HG02623 (cell line): ENCODE measurements at regions not wholly inside any gene's neighbourhood (a gene's known extent, or its start where the extent isn't known, plus 50 kb on each side); places are given as distances from the start of the nearest gene placed in this dataset.

ENCODE experiments used
- ATAC-seq: cut with Tn5 transposase; IDR thresholded peaks from one replicate; pipeline ENCODE4 v1.9.1; 2021; ENCODE audit warnings: moderate library complexity; ENCODE audit not compliant: unreplicated experiment

GRCh38 chr10:64463406-64463805 is 942.2 kb downstream of the REEP3 start:
- ATAC-seq, result no peak

GRCh38 chr10:64465653-64466052 is 944.5 kb downstream of the REEP3 start:
- ATAC-seq, result no peak

- no peak for ATAC-seq
These were observed 947.0 kb downstream of the REEP3 start for GRCh38 chr10:64468219-64468618.

- no peak for ATAC-seq
These were observed 955.3 kb downstream of the REEP3 start for GRCh38 chr10:64476506-64476905.

- ATAC-seq, result no peak
These were observed 956.6 kb downstream of the REEP3 start for GRCh38 chr10:64477791-64478190.

GRCh38 chr10:64484811-64485330 is 963.7 kb downstream of the REEP3 start:
- no peak for ATAC-seq

- ATAC-seq, result no peak
These were observed 964.9 kb downstream of the REEP3 start for GRCh38 chr10:64486149-64486548.

GRCh38 chr10:64486901-64487300 is 965.7 kb downstream of the REEP3 start:
- ATAC-seq, result no peak

GRCh38 chr10:64494901-64495300 is 973.7 kb downstream of the REEP3 start:
- no peak for ATAC-seq

- no peak for ATAC-seq
These were observed 976.1 kb downstream of the REEP3 start for GRCh38 chr10:64497306-64497705.

GRCh38 chr10:64501807-64502206 is 980.6 kb downstream of the REEP3 start:
- no peak for ATAC-seq

- ATAC-seq, result no peak
These were observed 981.7 kb downstream of the REEP3 start for GRCh38 chr10:64502936-64503335.

GRCh38 chr10:64503429-64503828 is 982.2 kb downstream of the REEP3 start:
- ATAC-seq, result no peak

- no peak for ATAC-seq
These were observed 984.3 kb downstream of the REEP3 start for GRCh38 chr10:64505501-64505900.

GRCh38 chr10:64506963-64507362 is 985.8 kb downstream of the REEP3 start:
- no peak for ATAC-seq

- no peak for ATAC-seq
These were observed 986.4 kb downstream of the REEP3 start for GRCh38 chr10:64507651-64508028.

GRCh38 chr10:64508029-64508661 is 986.9 kb downstream of the REEP3 start:
- no peak for ATAC-seq

- ATAC-seq, result no peak
These were observed 994.9 kb downstream of the REEP3 start for GRCh38 chr10:64515970-64516699.

GRCh38 chr10:64518456-64518855 is 997.3 kb downstream of the REEP3 start:
- no peak for ATAC-seq

- ATAC-seq, result no peak
These were observed 998.2 kb downstream of the REEP3 start for GRCh38 chr10:64519427-64519826.

- ATAC-seq, result no peak
These were observed 998.6 kb downstream of the REEP3 start for GRCh38 chr10:64519831-64520230.

- ATAC-seq, result no peak
These were observed 1002.0 kb downstream of the REEP3 start for GRCh38 chr10:64523065-64523759.
